HepG2 (cell line): ENCODE measurements at regions not wholly inside any gene's neighbourhood (a gene's known extent, or its start where the extent isn't known, plus 50 kb on each side); places are given as distances from the start of the nearest gene placed in this dataset.

Experiments used
- CBX2 ChIP-seq, 2 experiments: fragments of 200-600 bp in 1 of 2; sonication (generic); formaldehyde crosslinking in 1 of 2; IDR thresholded peaks; 2 replicates each; pipeline versions ENCODE4 v1.7.0 to v1.8.1; 2018 to 2022; ENCODE audit warnings: low read depth in 2 of 2, low read length in 1 of 2, mild to moderate bottlenecking in 1 of 2, missing genetic modification reagents in 1 of 2
- NCOA5 ChIP-seq: sonication (generic); formaldehyde crosslinking; IDR thresholded peaks from 2 replicates; pipeline ENCODE4 v1.4.0; 2020; ENCODE audit warnings: missing genetic modification reagents
- SAFB2 ChIP-seq: sonication (generic); formaldehyde crosslinking; IDR thresholded peaks from 2 replicates; pipeline ENCODE4 v1.5.1; 2020; ENCODE audit warnings: missing genetic modification reagents, low read depth, mild to moderate bottlenecking, borderline replicate concordance
- SMAD3 ChIP-seq: sonication (generic); formaldehyde crosslinking; IDR thresholded peaks from 2 replicates; pipeline ENCODE4 v1.4.0; 2020; ENCODE audit warnings: missing genetic modification reagents
- THYN1 ChIP-seq: sonication (generic); formaldehyde crosslinking; IDR thresholded peaks from 2 replicates; pipeline ENCODE4 v1.8.1; 2023; ENCODE audit warnings: low read depth, mild to moderate bottlenecking, moderate library complexity, missing genetic modification reagents, borderline replicate concordance
- ZBTB37 ChIP-seq: sonication (generic); formaldehyde crosslinking; IDR thresholded peaks from 2 replicates; pipeline ENCODE4 v1.4.0; 2020; ENCODE audit warnings: mild to moderate bottlenecking, missing genetic modification reagents
- ZNF644 ChIP-seq: IDR thresholded peaks from 2 replicates; pipeline ENCODE4 v1.6.1; 2016; ENCODE audit warnings: low read depth
- TF ChIP-seq, protein P1 (sequence below): IDR thresholded peaks from 2 replicates; pipeline ENCODE4 v1.6.1; 2016

GRCh38 chr5:117095346-117096332, 521.0 kb upstream of the SEMA6A start (continued):
- TF ChIP-seq, protein P1, sequence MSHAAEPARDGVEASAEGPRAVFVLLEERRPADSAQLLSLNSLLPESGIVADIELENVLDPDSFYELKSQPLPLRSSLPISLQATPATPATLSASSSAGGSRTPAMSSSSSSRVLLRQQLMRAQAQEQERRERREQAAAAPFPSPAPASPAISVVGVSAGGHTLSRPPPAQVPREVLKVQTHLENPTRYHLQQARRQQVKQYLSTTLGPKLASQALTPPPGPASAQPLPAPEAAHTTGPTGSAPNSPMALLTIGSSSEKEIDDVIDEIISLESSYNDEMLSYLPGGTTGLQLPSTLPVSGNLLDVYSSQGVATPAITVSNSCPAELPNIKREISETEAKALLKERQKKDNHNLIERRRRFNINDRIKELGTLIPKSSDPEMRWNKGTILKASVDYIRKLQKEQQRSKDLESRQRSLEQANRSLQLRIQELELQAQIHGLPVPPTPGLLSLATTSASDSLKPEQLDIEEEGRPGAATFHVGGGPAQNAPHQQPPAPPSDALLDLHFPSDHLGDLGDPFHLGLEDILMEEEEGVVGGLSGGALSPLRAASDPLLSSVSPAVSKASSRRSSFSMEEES (CRISPR knock-in tag) = no peak
- TF ChIP-seq ZBTB37 = no peak
- TF ChIP-seq THYN1 (CRISPR knock-in tag) = no peak
- no peak for TF ChIP-seq CBX2 (IDR thresholded peaks at IDR 0.05; ENCODE audit: low read depth, low read length)
- no peak for TF ChIP-seq CBX2 (CRISPR knock-in tag; IDR thresholded peaks at IDR 0.05; ENCODE audit: low read depth)
- no peak for TF ChIP-seq NCOA5
- no peak for TF ChIP-seq ZNF644
- TF ChIP-seq SAFB2 (CRISPR knock-in tag) = no peak
- TF ChIP-seq SMAD3 (CRISPR knock-in tag) = no peak
